Neural cell (in vitro differentiated cells): ENCODE measurements at regions not wholly inside any gene's neighbourhood (a gene's known extent, or its start where the extent isn't known, plus 50 kb on each side); places are given as distances from the start of the nearest gene placed in this dataset.

Source experiments
- H2AFZ ChIP-seq: fragments of 200-600, 300-800 bp; sonication (generic), shearing (Covaris generic); 2 replicates; pipeline ENCODE4 v1.6.0; 2014; ENCODE audit warnings: low read depth, mild to moderate bottlenecking, antibody characterized with exemption, low read length, moderate library complexity
- H3F3A ChIP-seq: fragments of 200-600 bp; shearing (Covaris generic); 2 replicates; pipeline ENCODE4 v1.6.1; 2016; ENCODE audit warnings: mild to moderate bottlenecking, moderate library complexity, mixed read lengths, antibody characterized with exemption, low read length; ENCODE audit not compliant: insufficient read depth, poor library complexity, severe bottlenecking
- H3K27ac ChIP-seq: fragments of 200-600, 300-800 bp; sonication (generic), shearing (Covaris generic); 2 replicates; pipeline ENCODE4 v1.5.1; 2014; ENCODE audit warnings: mild to moderate bottlenecking, low read length, moderate library complexity
- H3K27me3 ChIP-seq: fragments of 300-800, 200-600 bp; sonication (generic), shearing (Covaris generic); 2 replicates; pipeline ENCODE4 v1.6.0; 2014; ENCODE audit warnings: mild to moderate bottlenecking, low read depth, low read length, moderate library complexity; ENCODE audit not compliant: insufficient read depth
- H3K36me3 ChIP-seq: fragments of 300-800, 200-600 bp; sonication (generic), shearing (Covaris generic); 2 replicates; pipeline ENCODE4 v1.5.1; 2014; ENCODE audit warnings: mild to moderate bottlenecking, antibody characterized with exemption, low read length, moderate library complexity; ENCODE audit not compliant: insufficient read depth
- H3K4me2 ChIP-seq: fragments of 300-800, 200-600 bp; sonication (generic), shearing (Covaris generic); 2 replicates; pipeline ENCODE4 v1.6.0; 2014; ENCODE audit warnings: mild to moderate bottlenecking, low read length
- H3K4me3 ChIP-seq: fragments of 300-800, 200-600 bp; sonication (generic), shearing (Covaris generic); 2 replicates; pipeline ENCODE4 v1.5.1; 2014; ENCODE audit warnings: mild to moderate bottlenecking, low read length, moderate library complexity
- H3K79me2 ChIP-seq: fragments of 200-600 bp; shearing (Covaris generic); replicated peaks from 2 replicates; pipeline ENCODE4 v1.6.0; 2014; ENCODE audit warnings: mild to moderate bottlenecking, low read length, moderate library complexity; ENCODE audit not compliant: insufficient read depth
- H3K9ac ChIP-seq: fragments of 300-800, 200-600 bp; sonication (generic), shearing (Covaris generic); 2 replicates; pipeline ENCODE4 v1.6.1; 2016; ENCODE audit warnings: mild to moderate bottlenecking, low read length, mixed read lengths
- H3K9me2 ChIP-seq: fragments of 200-600 bp; shearing (Covaris generic); 2 replicates; pipeline ENCODE4 v1.6.1; 2016; ENCODE audit warnings: mild to moderate bottlenecking, low read length, mixed read lengths; ENCODE audit not compliant: insufficient read depth
- H3K9me3 ChIP-seq: fragments of 200-600, 300-800 bp; sonication (generic), shearing (Covaris generic); 2 replicates; pipeline ENCODE4 v1.6.1; 2016; ENCODE audit warnings: mild to moderate bottlenecking, mixed run types, low read length, moderate library complexity, mixed read lengths
- H4K20me1 ChIP-seq: fragments of 200-600 bp; shearing (Covaris generic); 2 replicates; pipeline ENCODE4 v1.6.1; 2016; ENCODE audit warnings: mild to moderate bottlenecking, mixed run types; ENCODE audit not compliant: insufficient read depth
- EP300 ChIP-seq: fragments of 450-650 bp; conservative IDR thresholded peaks from 2 replicates; pipeline ENCODE4 v1.6.1; 2014; ENCODE audit warnings: antibody characterized with exemption, mild to moderate bottlenecking, moderate library complexity; ENCODE audit not compliant: poor library complexity, severe bottlenecking
- EZH2 ChIP-seq: fragments of 200-600, 300-800 bp; shearing (Covaris generic), sonication (generic); IDR thresholded peaks from 2 replicates; pipeline ENCODE4 v1.6.1; 2014; ENCODE audit warnings: antibody characterized with exemption, low read length, borderline replicate concordance, mild to moderate bottlenecking; ENCODE audit not compliant: insufficient read depth, poor library complexity, severe bottlenecking
- MXI1 ChIP-seq: fragments of 450-650 bp; conservative IDR thresholded peaks from 2 replicates; pipeline ENCODE4 v1.6.1; 2014; ENCODE audit warnings: antibody characterized with exemption, mild to moderate bottlenecking; ENCODE audit not compliant: poor library complexity, severe bottlenecking
- POLR2AphosphoS5 ChIP-seq: IDR thresholded peaks from 2 replicates; pipeline ENCODE4 v1.6.1; 2012
- RAD21 ChIP-seq: fragments of 450-650 bp; conservative IDR thresholded peaks from 2 replicates; pipeline ENCODE4 v1.6.1; 2014; ENCODE audit warnings: antibody characterized with exemption, mild to moderate bottlenecking, moderate library complexity
- SMC3 ChIP-seq: fragments of 450-650 bp; conservative IDR thresholded peaks from 2 replicates; pipeline ENCODE4 v1.6.1; 2014; ENCODE audit warnings: antibody characterized with exemption, mild to moderate bottlenecking, moderate library complexity; ENCODE audit not compliant: poor library complexity
- TAF1 ChIP-seq: IDR thresholded peaks from 2 replicates; pipeline ENCODE4 v1.6.1; 2012; ENCODE audit warnings: low read depth
- TF ChIP-seq, protein P1 (sequence below): fragments of 450-650 bp; IDR thresholded peaks from 2 replicates; pipeline ENCODE4 v1.5.1; 2014; ENCODE audit warnings: antibody characterized with exemption, mild to moderate bottlenecking, moderate library complexity; ENCODE audit not compliant: poor library complexity, severe bottlenecking
- TF ChIP-seq, protein P2 (sequence below): IDR thresholded peaks from 2 replicates; pipeline ENCODE4 v1.6.1; 2012; ENCODE audit warnings: borderline replicate concordance

DNA sequence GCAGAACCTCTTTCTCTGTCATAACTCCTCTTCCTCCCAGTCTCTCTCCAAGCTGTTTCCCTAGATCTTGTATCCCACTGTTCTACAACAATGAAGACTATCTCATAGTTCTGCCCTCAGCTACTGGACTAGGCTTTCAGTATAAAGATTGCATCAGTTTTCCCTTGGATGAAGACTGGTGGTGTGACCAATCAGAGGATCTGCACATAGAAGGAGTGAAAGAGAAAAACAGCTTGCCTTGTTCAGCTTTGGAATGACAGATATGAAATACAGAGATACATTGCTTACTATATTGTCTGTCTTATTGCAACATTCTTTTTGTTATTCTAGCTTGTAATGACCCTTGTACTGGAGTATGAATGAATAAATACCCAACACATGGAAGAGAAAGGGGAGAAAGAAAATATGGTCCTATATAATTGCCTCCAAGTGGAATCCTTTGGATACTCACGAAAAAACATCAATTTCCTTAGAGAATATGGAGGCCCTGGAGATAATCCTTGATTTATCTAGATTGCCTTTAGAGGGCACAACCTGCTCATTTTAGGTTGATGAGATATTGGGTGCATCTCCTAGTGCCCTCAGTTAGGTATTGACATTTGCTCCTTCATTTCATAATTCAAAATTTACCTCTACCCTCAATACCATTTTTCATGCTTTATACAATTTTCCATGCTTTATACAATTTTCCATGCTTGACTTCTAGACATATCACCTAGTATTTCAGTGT, 395.8 kb downstream of the NAF1 start:
- no peaks in the 10 kb centered on the region for H3K9me2 ChIP-seq
- no peak overlapping the region for H3K27ac ChIP-seq
- H3K9ac ChIP-seq = no peak overlapping the region
- no peaks in the 10 kb centered on the region for H3F3A ChIP-seq
- H3K36me3 ChIP-seq = no peaks in the 10 kb centered on the region
- no peaks in the 10 kb centered on the region for H4K20me1 ChIP-seq
- no peaks in the 10 kb centered on the region for H3K27me3 ChIP-seq
- H3K4me2 ChIP-seq = no peak overlapping the region
- H3K9me3 ChIP-seq = no peaks in the 10 kb centered on the region
- no peak overlapping the region for H2AFZ ChIP-seq
- no peak overlapping the region for H3K4me3 ChIP-seq
- no peaks in the 10 kb centered on the region for H3K79me2 ChIP-seq
- no peak for TF ChIP-seq MXI1
- TF ChIP-seq RAD21 = no peak
- no peak for TF ChIP-seq EP300
- TF ChIP-seq SMC3 = no peak
- TF ChIP-seq, protein P1, sequence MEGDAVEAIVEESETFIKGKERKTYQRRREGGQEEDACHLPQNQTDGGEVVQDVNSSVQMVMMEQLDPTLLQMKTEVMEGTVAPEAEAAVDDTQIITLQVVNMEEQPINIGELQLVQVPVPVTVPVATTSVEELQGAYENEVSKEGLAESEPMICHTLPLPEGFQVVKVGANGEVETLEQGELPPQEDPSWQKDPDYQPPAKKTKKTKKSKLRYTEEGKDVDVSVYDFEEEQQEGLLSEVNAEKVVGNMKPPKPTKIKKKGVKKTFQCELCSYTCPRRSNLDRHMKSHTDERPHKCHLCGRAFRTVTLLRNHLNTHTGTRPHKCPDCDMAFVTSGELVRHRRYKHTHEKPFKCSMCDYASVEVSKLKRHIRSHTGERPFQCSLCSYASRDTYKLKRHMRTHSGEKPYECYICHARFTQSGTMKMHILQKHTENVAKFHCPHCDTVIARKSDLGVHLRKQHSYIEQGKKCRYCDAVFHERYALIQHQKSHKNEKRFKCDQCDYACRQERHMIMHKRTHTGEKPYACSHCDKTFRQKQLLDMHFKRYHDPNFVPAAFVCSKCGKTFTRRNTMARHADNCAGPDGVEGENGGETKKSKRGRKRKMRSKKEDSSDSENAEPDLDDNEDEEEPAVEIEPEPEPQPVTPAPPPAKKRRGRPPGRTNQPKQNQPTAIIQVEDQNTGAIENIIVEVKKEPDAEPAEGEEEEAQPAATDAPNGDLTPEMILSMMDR = no peak
- no peak for TF ChIP-seq TAF1
- no peak for TF ChIP-seq POLR2AphosphoS5
- TF ChIP-seq EZH2 = no peak
- TF ChIP-seq, protein P2, sequence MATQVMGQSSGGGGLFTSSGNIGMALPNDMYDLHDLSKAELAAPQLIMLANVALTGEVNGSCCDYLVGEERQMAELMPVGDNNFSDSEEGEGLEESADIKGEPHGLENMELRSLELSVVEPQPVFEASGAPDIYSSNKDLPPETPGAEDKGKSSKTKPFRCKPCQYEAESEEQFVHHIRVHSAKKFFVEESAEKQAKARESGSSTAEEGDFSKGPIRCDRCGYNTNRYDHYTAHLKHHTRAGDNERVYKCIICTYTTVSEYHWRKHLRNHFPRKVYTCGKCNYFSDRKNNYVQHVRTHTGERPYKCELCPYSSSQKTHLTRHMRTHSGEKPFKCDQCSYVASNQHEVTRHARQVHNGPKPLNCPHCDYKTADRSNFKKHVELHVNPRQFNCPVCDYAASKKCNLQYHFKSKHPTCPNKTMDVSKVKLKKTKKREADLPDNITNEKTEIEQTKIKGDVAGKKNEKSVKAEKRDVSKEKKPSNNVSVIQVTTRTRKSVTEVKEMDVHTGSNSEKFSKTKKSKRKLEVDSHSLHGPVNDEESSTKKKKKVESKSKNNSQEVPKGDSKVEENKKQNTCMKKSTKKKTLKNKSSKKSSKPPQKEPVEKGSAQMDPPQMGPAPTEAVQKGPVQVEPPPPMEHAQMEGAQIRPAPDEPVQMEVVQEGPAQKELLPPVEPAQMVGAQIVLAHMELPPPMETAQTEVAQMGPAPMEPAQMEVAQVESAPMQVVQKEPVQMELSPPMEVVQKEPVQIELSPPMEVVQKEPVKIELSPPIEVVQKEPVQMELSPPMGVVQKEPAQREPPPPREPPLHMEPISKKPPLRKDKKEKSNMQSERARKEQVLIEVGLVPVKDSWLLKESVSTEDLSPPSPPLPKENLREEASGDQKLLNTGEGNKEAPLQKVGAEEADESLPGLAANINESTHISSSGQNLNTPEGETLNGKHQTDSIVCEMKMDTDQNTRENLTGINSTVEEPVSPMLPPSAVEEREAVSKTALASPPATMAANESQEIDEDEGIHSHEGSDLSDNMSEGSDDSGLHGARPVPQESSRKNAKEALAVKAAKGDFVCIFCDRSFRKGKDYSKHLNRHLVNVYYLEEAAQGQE = no peak

DNA sequence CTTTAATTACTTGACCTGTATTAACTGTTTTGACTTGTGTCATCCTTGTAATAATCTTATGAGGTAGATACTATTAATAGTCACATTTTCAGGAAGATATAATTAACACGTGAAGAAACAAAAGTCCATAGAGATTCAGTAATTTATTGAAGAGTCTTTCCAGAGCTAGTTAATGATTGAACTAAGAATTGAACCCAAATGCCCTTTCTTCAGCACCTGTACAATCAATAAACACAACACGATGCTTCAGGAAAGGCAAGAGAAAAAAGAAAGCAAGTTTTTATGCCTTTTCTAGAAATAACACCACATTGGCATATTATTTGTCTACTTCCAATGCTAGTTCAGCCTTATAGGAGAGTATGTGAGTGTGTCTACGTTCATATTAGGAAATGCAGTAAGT, 399.6 kb downstream of the NAF1 start:
- Histone ChIP-seq H3F3A (no peaks in the 10 kb centered on the region), H3K36me3 (no peaks in the 10 kb centered on the region), H2AFZ (no peak overlapping the region), H3K27me3 (no peaks in the 10 kb centered on the region), H4K20me1 (no peaks in the 10 kb centered on the region), H3K4me3 (no peak overlapping the region), H3K79me2 (no peaks in the 10 kb centered on the region), H3K27ac (no peak overlapping the region), H3K9me2 (no peaks in the 10 kb centered on the region), H3K9me3 (no peaks in the 10 kb centered on the region), H3K9ac (no peak overlapping the region), H3K4me2 (no peak overlapping the region)
- no peak for TF ChIP-seq POLR2AphosphoS5
